CD4-positive, alpha-beta T cell treated with Interleukin-6 at 100 ng/mL for 8 hours (primary cell): ENCODE measurements at regions not wholly inside any gene's neighbourhood (a gene's known extent, or its start where the extent isn't known, plus 50 kb on each side); places are given as distances from the start of the nearest gene placed in this dataset.

ENCODE experiments used
- DNase-seq: peaks from one replicate; pipeline ENCODE4 v3.0.0-alpha.2; 2020; ENCODE audit warnings: mixed read lengths, low spot score

GRCh38 chr16:51391798-51392511 lies 240.9 kb upstream of the SALL1 start:
- DNase-seq: no peak

- no peak for DNase-seq
Measured at GRCh38 chr16:51390877-51391276, 239.8 kb upstream of the SALL1 start.

- DNase-seq: no peak
Measured at GRCh38 chr16:51389881-51390280, 238.8 kb upstream of the SALL1 start.

- no peak for DNase-seq
Measured at GRCh38 chr16:51388516-51388951, 237.5 kb upstream of the SALL1 start.

GRCh38 chr16:51383909-51384308 lies 232.8 kb upstream of the SALL1 start:
- no peak for DNase-seq

GRCh38 chr16:51382940-51383339 lies 231.9 kb upstream of the SALL1 start:
- no peak for DNase-seq

- no peak for DNase-seq
Measured at GRCh38 chr16:51382211-51382610, 231.1 kb upstream of the SALL1 start.

GRCh38 chr16:51376080-51376479 lies 225.0 kb upstream of the SALL1 start:
- DNase-seq: no peak

- DNase-seq: no peak
Measured at GRCh38 chr16:51374790-51375189, 223.7 kb upstream of the SALL1 start.

- no peak for DNase-seq
Measured at GRCh38 chr16:51374346-51374745, 223.3 kb upstream of the SALL1 start.

GRCh38 chr16:51365715-51366114 lies 214.6 kb upstream of the SALL1 start:
- no peak for DNase-seq

GRCh38 chr16:51359141-51359955 lies 208.3 kb upstream of the SALL1 start:
- DNase-seq: no peak

GRCh38 chr16:51357839-51358238 lies 206.8 kb upstream of the SALL1 start:
- no peak for DNase-seq

GRCh38 chr16:51355875-51356274 lies 204.8 kb upstream of the SALL1 start:
- DNase-seq: no peak

- no peak for DNase-seq
Measured at GRCh38 chr16:51355195-51355594, 204.1 kb upstream of the SALL1 start.

- DNase-seq: no peak
Measured at GRCh38 chr16:51353055-51353454, 202.0 kb upstream of the SALL1 start.

- no peak for DNase-seq
Measured at GRCh38 chr16:51349626-51350025, 198.6 kb upstream of the SALL1 start.

GRCh38 chr16:51343411-51343810 lies 192.3 kb upstream of the SALL1 start:
- DNase-seq: no peak

- no peak for DNase-seq
Measured at GRCh38 chr16:51341204-51341603, 190.1 kb upstream of the SALL1 start.

GRCh38 chr16:51337662-51338061 lies 186.6 kb upstream of the SALL1 start:
- DNase-seq: no peak

- no peak for DNase-seq
Measured at GRCh38 chr16:51328733-51329132, 177.7 kb upstream of the SALL1 start.

- no peak for DNase-seq
Measured at GRCh38 chr16:51327001-51327400, 175.9 kb upstream of the SALL1 start.

- no peak for DNase-seq
Measured at GRCh38 chr16:51326131-51326856, 175.2 kb upstream of the SALL1 start.
